Suprapubic skin (tissue), 3 donors: ENCODE measurements at regions not wholly inside any gene's neighbourhood (a gene's known extent, or its start where the extent isn't known, plus 50 kb on each side); places are given as distances from the start of the nearest gene placed in this dataset.

Experiments used
- CTCF ChIP-seq, 2 donors: fragments of 200-600 bp in 1 of 2; fragments of 450-650 bp in 1 of 2; sonication (generic) in 1 of 2; IDR thresholded peaks; one replicate each; pipeline ENCODE4 v1.5.1; 2016 to 2019; ENCODE audit warnings: antibody characterized with exemption in 2 of 2, mild to moderate bottlenecking in 1 of 2, moderate library complexity in 1 of 2
- POLR2A ChIP-seq, 2 donors: fragments of 450-650 bp; IDR thresholded peaks; one replicate each; pipeline ENCODE4 v1.6.1; 2017; ENCODE audit warnings: antibody characterized with exemption in 2 of 2, mild to moderate bottlenecking in 2 of 2, moderate library complexity in 2 of 2

DNA sequence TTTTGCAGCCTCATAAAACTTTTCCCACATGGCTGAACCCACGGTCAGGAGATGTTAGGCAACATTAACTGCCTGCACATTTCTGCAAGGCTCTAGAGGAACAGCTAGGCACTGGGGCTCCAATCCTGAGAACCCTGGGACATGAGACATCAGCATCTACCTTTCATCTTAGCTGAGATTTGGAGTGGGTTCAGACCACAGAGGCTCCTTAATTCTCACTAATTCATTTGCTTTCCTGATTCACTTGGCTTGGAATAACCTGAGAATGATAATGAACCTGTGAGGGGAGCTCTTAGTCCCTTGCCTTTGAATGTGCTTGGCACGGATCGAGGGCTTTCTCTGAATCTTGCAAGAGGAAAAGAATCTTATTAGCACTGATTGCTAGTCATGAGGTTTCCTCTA, 266.2 kb downstream of the FIGN start:
- TF ChIP-seq CTCF (IDR thresholded peaks at IDR 0.05) = no peak
- TF ChIP-seq POLR2A (IDR thresholded peaks at IDR 0.05) = no peak
